ENCODE measurements at regions not wholly inside any gene's neighbourhood (a gene's known extent, or its start where the extent isn't known, plus 50 kb on each side); places are given as distances from the start of the nearest gene placed in this dataset.
"Not testable (repeated sequence)": the region's sequence is repeated elsewhere in the genome, so short reads cannot be mapped to it uniquely, and the experiment has no call there.

DNA sequence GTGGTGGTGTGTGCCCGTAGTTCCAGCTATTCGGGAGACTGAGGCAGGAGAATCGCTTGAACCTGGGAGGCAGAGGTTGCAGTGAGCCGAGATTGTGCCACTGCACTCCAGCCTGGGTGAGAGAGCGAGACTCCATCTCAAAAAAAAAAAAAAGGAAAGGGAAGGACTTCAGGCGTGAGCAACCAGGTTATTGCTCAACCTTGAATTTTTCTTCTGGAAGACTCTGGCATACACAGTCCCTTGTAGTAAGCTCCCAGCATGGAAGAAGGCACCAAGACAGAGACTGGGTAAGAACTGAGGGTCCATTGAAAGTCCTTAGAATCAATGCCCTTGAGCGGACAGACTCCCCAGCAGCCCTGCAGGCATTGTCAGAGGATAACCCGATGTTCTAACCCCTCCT lies 75.0 kb downstream of the C9orf50 start:
- DNase-seq (ENCODE audit: low read depth, low spot score) = not testable (repeated sequence)

DNA sequence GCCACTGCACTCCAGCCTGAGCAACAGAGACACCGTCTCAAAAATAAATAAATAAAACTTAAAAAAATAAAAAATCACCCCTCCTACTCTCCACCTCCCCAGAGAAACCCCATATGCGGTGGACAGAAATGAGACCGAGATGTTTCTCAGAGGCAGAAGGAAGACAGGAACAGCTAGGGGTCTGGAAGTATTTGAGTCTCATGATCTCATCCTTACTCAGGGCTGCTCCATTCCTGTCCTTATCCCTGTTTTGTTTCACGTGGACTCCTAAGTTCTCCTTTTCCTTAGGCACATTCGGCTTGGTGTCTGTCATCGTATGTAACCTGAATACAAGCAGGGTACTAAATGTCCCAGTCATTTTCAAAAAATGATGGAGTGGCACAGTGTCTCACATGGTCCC lies 76.1 kb downstream of the C9orf50 start:
- no peak for DNase-seq (ENCODE audit: low read depth, low spot score)

DNA sequence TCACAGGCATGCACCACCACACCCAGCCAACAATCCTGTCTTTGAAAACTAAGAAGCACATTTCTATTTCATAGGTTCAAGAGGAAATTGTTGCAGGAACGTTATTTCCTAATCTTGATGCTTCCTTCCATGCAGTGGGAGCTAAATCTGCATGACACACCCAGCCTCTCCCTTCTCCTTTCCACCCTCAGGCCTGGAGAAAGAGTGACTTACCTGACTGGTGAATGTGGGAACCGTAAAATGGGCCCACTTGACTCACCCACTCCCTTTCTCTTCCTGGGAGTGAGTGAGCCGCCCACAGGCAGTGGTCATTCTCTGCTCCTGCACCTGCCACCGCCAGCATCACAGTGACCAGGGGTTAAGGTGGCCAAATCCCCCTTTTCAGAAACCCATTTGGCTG lies 78.2 kb downstream of the C9orf50 start:
- no peak for DNase-seq (ENCODE audit: low read depth, low spot score)

GRCh38 chr9:129541270-129541669 lies 79.6 kb downstream of the C9orf50 start:
- no peak for DNase-seq (ENCODE audit: low read depth, low spot score)

DNA sequence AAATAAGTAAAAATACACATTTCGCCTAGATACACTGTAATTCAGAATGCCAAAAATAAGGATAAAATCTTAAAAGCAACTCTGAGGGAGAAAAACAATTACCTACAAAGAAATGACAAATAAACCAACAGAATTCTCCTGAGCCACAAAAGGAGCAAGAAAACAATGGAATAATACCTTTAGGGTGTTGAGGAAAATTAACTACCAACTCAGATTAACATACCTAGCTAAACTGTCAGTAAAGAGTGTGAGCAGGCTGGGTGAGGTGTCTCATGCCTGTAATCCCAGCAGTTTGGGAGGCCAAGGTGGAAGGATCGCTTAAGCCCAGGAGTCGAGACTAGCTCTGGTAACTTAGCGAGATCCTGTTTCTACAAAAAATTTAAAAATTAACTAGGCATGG lies 81.5 kb downstream of the C9orf50 start:
- DNase-seq (ENCODE audit: low read depth, low spot score) = no peak

DNA sequence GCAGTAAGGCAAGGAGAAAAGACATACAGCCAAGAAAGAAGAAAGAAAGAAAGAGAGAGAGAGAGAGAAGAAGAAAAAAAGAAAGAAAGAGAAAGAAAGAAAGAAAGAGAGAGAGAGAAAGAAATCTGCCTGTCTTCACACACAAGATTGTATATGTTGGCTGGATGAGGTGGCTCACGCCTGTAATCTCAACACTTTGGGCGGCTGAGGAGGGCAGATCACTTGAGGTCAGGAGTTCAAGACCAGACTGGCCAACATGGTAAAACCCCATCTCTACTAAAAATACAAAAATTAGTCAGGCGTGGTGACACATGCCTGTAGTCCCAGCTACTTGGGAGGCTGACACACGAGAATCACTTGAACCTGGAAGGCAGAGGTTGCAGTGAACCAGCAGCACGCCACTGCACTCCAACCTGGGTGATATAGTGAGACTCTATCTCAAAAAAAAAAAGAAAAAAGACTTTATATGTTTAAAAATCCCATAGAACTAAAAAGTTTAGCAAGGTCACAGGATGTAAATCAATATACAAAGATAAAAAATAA lies 89.0 kb downstream of the C9orf50 start:
- DNase-seq (ENCODE audit: low read depth, low spot score) = not testable (repeated sequence)

DNA sequence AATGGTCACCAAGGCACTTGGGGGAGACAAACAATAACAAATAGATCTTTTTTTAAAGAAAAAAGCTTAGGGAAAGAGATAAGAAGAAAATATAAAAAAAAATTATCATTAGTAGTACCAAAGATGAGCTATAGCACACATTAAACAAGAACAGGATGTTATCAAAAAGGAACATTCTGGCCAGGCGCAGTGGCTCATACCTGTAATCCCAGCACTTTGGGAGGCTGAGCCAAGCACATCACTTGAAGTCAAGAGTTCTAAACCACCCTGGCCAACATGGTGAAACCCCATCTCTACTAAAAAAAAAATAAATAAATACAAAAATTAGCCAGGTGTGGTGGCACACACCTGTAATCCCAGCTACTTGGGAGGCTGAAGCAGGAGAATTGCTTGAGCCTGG lies 92.9 kb downstream of the C9orf50 start:
- DNase-seq (ENCODE audit: low read depth, low spot score) = not testable (repeated sequence)

- DNase-seq (ENCODE audit: low read depth, low spot score) = no peak
Measured at GRCh38 chr9:129525656-129526196, 95.2 kb downstream of the C9orf50 start.

- no peak for DNase-seq (ENCODE audit: low read depth, low spot score)
Measured at GRCh38 chr9:129524582-129525270, 96.2 kb downstream of the C9orf50 start.

- DNase-seq (ENCODE audit: low read depth, low spot score) = no peak
Measured at GRCh38 chr9:129523943-129524581, 96.8 kb downstream of the C9orf50 start.

DNA sequence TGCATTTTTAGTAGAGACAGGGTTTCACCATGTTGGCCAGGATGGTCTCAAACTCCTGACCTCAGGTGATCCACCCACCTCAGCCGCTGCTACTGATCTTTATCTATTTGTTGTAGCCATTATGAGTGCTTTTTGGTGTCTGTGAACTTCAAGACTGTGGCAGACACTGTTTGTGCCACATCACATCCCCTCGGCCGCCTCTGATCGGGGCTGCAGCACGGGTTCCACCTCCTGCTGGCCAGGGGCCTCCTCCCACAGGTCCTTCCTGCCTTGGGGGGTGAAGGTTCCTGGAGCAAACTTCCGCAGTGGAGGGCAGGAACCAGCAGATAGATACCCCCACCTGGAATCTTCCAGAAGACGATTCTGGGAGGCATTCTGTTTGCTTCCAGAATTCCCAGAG lies 98.5 kb downstream of the C9orf50 start:
- no peak for DNase-seq (ENCODE audit: low read depth, low spot score)

DNA sequence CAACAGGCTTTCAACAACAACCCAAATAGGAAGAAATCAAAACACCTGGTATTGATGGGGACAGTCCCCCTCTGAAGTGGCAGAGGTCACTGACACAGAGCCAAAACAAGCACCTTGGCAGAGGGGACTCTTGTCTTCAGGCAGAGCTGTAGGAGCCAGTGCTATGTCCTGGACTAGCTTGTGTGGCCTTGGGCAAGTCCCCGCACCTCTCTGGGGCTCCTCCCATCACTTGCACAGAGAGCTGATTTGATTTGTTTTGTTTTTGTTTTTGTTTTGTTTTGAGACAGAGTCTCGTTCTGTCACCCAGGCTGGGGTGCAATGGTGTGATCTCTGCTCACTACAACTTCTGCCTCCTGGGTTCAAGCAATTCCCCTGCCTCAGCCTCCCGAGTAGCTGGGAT lies 100.8 kb downstream of the C9orf50 start:
- DNase-seq (ENCODE audit: low read depth, low spot score) = no peak

GRCh38 chr9:129518074-129518473 lies 102.8 kb downstream of the C9orf50 start:
- DNase-seq (ENCODE audit: low read depth, low spot score) = no peak

GRCh38 chr9:129517006-129517405 lies 103.9 kb downstream of the C9orf50 start:
- no peak for DNase-seq (ENCODE audit: low read depth, low spot score)

- DNase-seq (ENCODE audit: low read depth, low spot score) = no peak
Measured at GRCh38 chr9:129514891-129515290, 106.0 kb downstream of the C9orf50 start.

DNA sequence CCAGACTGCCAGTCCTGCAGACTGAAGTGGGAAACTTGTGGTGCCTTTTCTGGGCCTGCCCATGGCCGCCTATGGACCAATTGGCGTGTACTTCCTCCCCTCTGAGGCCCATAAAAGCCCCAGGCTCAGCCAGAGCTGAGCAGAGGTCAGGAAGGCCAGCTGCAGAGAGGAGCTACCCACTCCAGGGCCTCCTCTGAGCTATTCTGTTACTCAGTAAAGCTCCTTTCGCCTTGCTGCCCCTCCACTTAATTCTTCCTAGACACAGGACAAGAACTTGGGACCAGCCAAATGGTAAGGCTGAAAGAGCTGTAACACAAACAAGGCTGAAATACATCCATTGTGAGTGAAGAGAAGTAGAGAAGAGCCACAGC lies 106.4 kb downstream of the C9orf50 start:
- DNase-seq (ENCODE audit: low read depth, low spot score) = no peak

GRCh38 chr9:129513856-129514496 lies 106.9 kb downstream of the C9orf50 start:
- no peak for DNase-seq (ENCODE audit: low read depth, low spot score)

GRCh38 chr9:129513282-129513681 lies 107.6 kb downstream of the C9orf50 start:
- DNase-seq (ENCODE audit: low read depth, low spot score) = no peak

GRCh38 chr9:129511285-129511900 lies 109.5 kb downstream of the C9orf50 start:
- DNase-seq (ENCODE audit: low read depth, low spot score) = no peak

GRCh38 chr9:129509533-129509928 lies 111.4 kb downstream of the C9orf50 start:
- DNase-seq (ENCODE audit: low read depth, low spot score) = no peak

- no peak for DNase-seq (ENCODE audit: low read depth, low spot score)
Measured at GRCh38 chr9:129507805-129508204, 113.1 kb downstream of the C9orf50 start.

- DNase-seq (ENCODE audit: low read depth, low spot score) = no peak
Measured at GRCh38 chr9:129506892-129507291, 114.0 kb downstream of the C9orf50 start.

Measured in pulmonary artery endothelial cell (primary cell).